HepG2 (cell line): ENCODE measurements at regions not wholly inside any gene's neighbourhood (a gene's known extent, or its start where the extent isn't known, plus 50 kb on each side); places are given as distances from the start of the nearest gene placed in this dataset.
"Not testable (repeated sequence)": the region's sequence is repeated elsewhere in the genome, so short reads cannot be mapped to it uniquely, and the experiment has no call there.

ENCODE experiments used
- ATAC-seq: fragments of 200-7000 bp; cut with Tn5 transposase; 3 replicates; pipeline ENCODE4 v1.9.1; 2020; ENCODE audit warnings: mild to moderate bottlenecking, moderate library complexity
- BruUV-seq: library from RNA; stranded (reverse); fragments of 400-500 nt; replicated peaks from 2 replicates; lab custom pipeline; 2021; lab: Mats Ljungman, UMichigan
- CTCF ChIA-PET: fragments of 300-600 bp; formaldehyde crosslinking; extraction: SDS; loops from one replicate; lab custom pipeline; 2021; ENCODE audit warnings: low total read pairs, inconsistent platforms, low intra/inter-chr PET ratio; lab: Yijun Ruan, JAX
- POLR2A ChIA-PET: fragments of 350-600 bp; sonication (Branson Sonifier 250); formaldehyde crosslinking; loops from one replicate; lab custom pipeline; 2020; ENCODE audit warnings: antibody characterized with exemption, inconsistent platforms; lab: Yijun Ruan, JAX
- DNase-seq: peaks from one replicate; pipeline ENCODE4 v3.0.0-alpha.2; 2015; ENCODE audit warnings: low spot score
- FAIRE-seq: peaks from 3 replicates; lab custom pipeline; 2011; peaks lifted over from hg19 to GRCh38; lab: Jason Lieb, UNC
- H2AFZ ChIP-seq: one replicate; pipeline ENCODE4 v1.6.1; 2011; ENCODE audit warnings: low read length, inconsistent platforms
- H3K27ac ChIP-seq: fragments of 300-600 bp; 3 replicates; pipeline ENCODE4 v1.8.0; 2011; ENCODE audit warnings: mixed run types, mild to moderate bottlenecking, mixed read lengths, low read length, inconsistent platforms; ENCODE audit not compliant: insufficient read depth; ENCODE audit errors: extremely low read length
- H3K27me3 ChIP-seq, 2 experiments: fragments of 200-600 bp in 1 of 2; 2 replicates in 1 of 2; 3 replicates in 1 of 2; pipeline versions ENCODE4 v1.6.0 to v1.8.0; 2011; ENCODE audit warnings: low read length in 2 of 2, mild to moderate bottlenecking in 2 of 2, moderate library complexity in 2 of 2, inconsistent platforms in 1 of 2; ENCODE audit not compliant: insufficient read depth in 2 of 2, control insufficient read depth in 1 of 2
- H3K36me3 ChIP-seq, 2 experiments: fragments of 200-600 bp in 1 of 2; replicated peaks in 1 of 2; 2 replicates in 1 of 2; 3 replicates in 1 of 2; pipeline versions ENCODE4 v1.5.1 to v1.8.0; 2011; ENCODE audit warnings: low read length in 2 of 2, inconsistent platforms in 1 of 2; ENCODE audit not compliant: insufficient read depth in 2 of 2, control insufficient read depth in 1 of 2
- H3K4me1 ChIP-seq: 2 replicates; pipeline ENCODE4 v1.5.1; 2012; ENCODE audit warnings: low read length, inconsistent platforms; ENCODE audit not compliant: insufficient read depth
- H3K4me2 ChIP-seq: 2 replicates; pipeline ENCODE4 v1.6.0; 2011; ENCODE audit warnings: low read depth, low read length, inconsistent platforms
- H3K4me3 ChIP-seq, 3 experiments: fragments of 200-600 bp in 1 of 3; sonication (generic), shearing (Covaris generic) in 1 of 3; replicated peaks in 1 of 3; 2 replicates each; pipeline ENCODE4 v1.5.1; 2011 to 2016; ENCODE audit warnings: low read length in 3 of 3, inconsistent platforms in 2 of 3, low read depth in 2 of 3, mild to moderate bottlenecking in 2 of 3, control low read depth in 1 of 3, mixed read lengths in 1 of 3; ENCODE audit not compliant: insufficient read depth in 1 of 3
- H3K79me2 ChIP-seq: one replicate; pipeline ENCODE4 v1.6.1; 2011; ENCODE audit warnings: low read length, inconsistent platforms; ENCODE audit not compliant: insufficient read depth
- H3K9ac ChIP-seq: 2 replicates; pipeline ENCODE4 v1.6.0; 2011; ENCODE audit warnings: mild to moderate bottlenecking, low read depth, low read length, inconsistent platforms; ENCODE audit not compliant: insufficient read depth
- H3K9me3 ChIP-seq: 2 replicates; pipeline ENCODE4 v1.5.1; 2012; ENCODE audit warnings: mild to moderate bottlenecking, low read length
- H4K20me1 ChIP-seq: 2 replicates; pipeline ENCODE4 v1.6.0; 2011; ENCODE audit warnings: inconsistent platforms, mild to moderate bottlenecking, low read length, moderate library complexity; ENCODE audit not compliant: insufficient read depth
- DRAP1 ChIP-seq: IDR thresholded peaks from 2 replicates; pipeline ENCODE4 v1.6.1; 2016; ENCODE audit warnings: missing genetic modification reagents, missing compliant biosample characterization
- MAZ ChIP-seq, 2 experiments: sonication (generic) in 1 of 2; formaldehyde crosslinking in 1 of 2; IDR thresholded peaks; 2 replicates each; pipeline versions ENCODE4 v1.5.0 to v1.6.1; 2012 to 2020; ENCODE audit warnings: low read depth in 2 of 2, mild to moderate bottlenecking in 2 of 2, borderline replicate concordance in 1 of 2, improper control_type of control experiment in 1 of 2, low read length in 1 of 2, missing genetic modification reagents in 1 of 2, moderate library complexity in 1 of 2
- WGBS: methylation state at CpG from one replicate; pipeline ENCODE4 v1.1.6; 2017; ENCODE audit warnings: low lambda C conversion rate; 5-methylcytosine and 5-hydroxymethylcytosine counted together
- in situ Hi-C: cut with HindIII; loops from 2 replicates; pipeline ENCODE4 v1.10.0; 2017; ENCODE audit warnings: low pct_unique_long_range_greater_than_20kb; ENCODE audit not compliant: extremely low pct_ligation_motif_present
- intact Hi-C: fragments of 100-400 bp; cut with micrococcal nuclease; formaldehyde crosslinking; loops from one replicate; pipeline ENCODE4 v1.10.0; 2022; ENCODE audit not compliant: unreplicated experiment

GRCh38 chr6:170036916-170037315, 254.0 kb downstream of the DLL1 start (continued):
- TF ChIP-seq DRAP1 (CRISPR knock-in tag): no peak
- TF ChIP-seq, all 625 proteins: peak for 0

- H3K27me3 ChIP-seq: peaks cover 8 to 55% of the 10 kb centered on the region in 2 experiments
- H3K9me3 ChIP-seq, POLR2A ChIA-PET, H3K79me2 ChIP-seq, H2AFZ ChIP-seq, ATAC-seq, intact Hi-C loops, H3K27ac ChIP-seq, DNase-seq, in situ Hi-C loops, H4K20me1 ChIP-seq, CTCF ChIA-PET, H3K9ac ChIP-seq, H3K36me3 ChIP-seq, BruUV-seq, H3K4me2 ChIP-seq, H3K4me3 ChIP-seq, FAIRE-seq: not testable (repeated sequence)
- WGBS: 9% methylated on average over 1 of the region's 1 CpG
- H3K4me1 ChIP-seq: peaks cover 18% of the 10 kb centered on the region
Observed at GRCh38 chr6:170036367-170036766, 254.5 kb downstream of the DLL1 start.

GRCh38 chr6:170035901-170036304, 255.0 kb downstream of the DLL1 start:
- ATAC-seq: no peak
- H3K27me3 ChIP-seq: peaks cover 8 to 55% of the 10 kb centered on the region in 2 experiments
- no peak overlapping the region for H2AFZ ChIP-seq
- ChIA-PET POLR2A (no interaction called here), CTCF (no interaction called here)
- no peak for DNase-seq
- H3K79me2 ChIP-seq: no peaks in the 10 kb centered on the region
- no peak overlapping the region for H3K4me3 ChIP-seq
- no peak for TF ChIP-seq MAZ (IDR thresholded peaks at IDR 0.05; ENCODE audit: borderline replicate concordance, low read depth, low read length)
- no peak for TF ChIP-seq MAZ (CRISPR knock-in tag; IDR thresholded peaks at IDR 0.05; ENCODE audit: low read depth)
- FAIRE-seq: no peak
- H3K4me1 ChIP-seq: peaks cover 18% of the 10 kb centered on the region
- WGBS: 0% methylated on average over 2 of the region's 4 CpGs
- intact Hi-C loops: no loop called here
- no peaks in the 10 kb centered on the region for H4K20me1 ChIP-seq
- in situ Hi-C loops: no loop called here
- H3K36me3 ChIP-seq: no peaks in the 10 kb centered on the region
- no TSS peak for BruUV-seq
- peaks cover 6% of the 10 kb centered on the region; the same call in 1 of the 2 replicates for H3K9me3 ChIP-seq
- no peak overlapping the region for H3K9ac ChIP-seq
- H3K4me2 ChIP-seq: no peak overlapping the region
- no peak overlapping the region for H3K27ac ChIP-seq
